Stimulated activated CD4-positive, alpha-beta T cell treated with anti-CD3 and anti-CD28 coated beads, TNF-alpha, amount 100 ng/mL, for 1 hour (primary cell): ENCODE measurements at regions not wholly inside any gene's neighbourhood (a gene's known extent, or its start where the extent isn't known, plus 50 kb on each side); places are given as distances from the start of the nearest gene placed in this dataset.
"Not testable (repeated sequence)": the region's sequence is repeated elsewhere in the genome, so short reads cannot be mapped to it uniquely, and the experiment has no call there.

Experiments
- DNase-seq, 3 donors: peaks; one replicate each; pipeline ENCODE4 v3.0.0-alpha.2; 2020; ENCODE audit warnings: low read depth in 3 of 3, low spot score in 1 of 3

GRCh38 chr2:84158605-84159004 lies 300.5 kb downstream of the SUCLG1 start:
- no peak for DNase-seq

- no peak for DNase-seq
These were observed 306.6 kb downstream of the SUCLG1 start for GRCh38 chr2:84152462-84152861.

GRCh38 chr2:84144345-84144744 lies 314.7 kb downstream of the SUCLG1 start:
- DNase-seq, result no peak

GRCh38 chr2:84137034-84137433 lies 322.0 kb downstream of the SUCLG1 start:
- no peak for DNase-seq

- DNase-seq, result no peak
These were observed 326.7 kb downstream of the SUCLG1 start for GRCh38 chr2:84132370-84132769.

- DNase-seq, result no peak
These were observed 327.7 kb downstream of the SUCLG1 start for GRCh38 chr2:84131278-84131830.

- DNase-seq, result no peak
These were observed 330.1 kb downstream of the SUCLG1 start for GRCh38 chr2:84129018-84129417.

- DNase-seq, result not testable (repeated sequence)
These were observed 331.3 kb downstream of the SUCLG1 start for GRCh38 chr2:84127812-84128211.

- no peak for DNase-seq
These were observed 332.6 kb downstream of the SUCLG1 start for GRCh38 chr2:84126530-84126929.

GRCh38 chr2:84126084-84126483 lies 333.0 kb downstream of the SUCLG1 start:
- no peak for DNase-seq

GRCh38 chr2:84116143-84116542 lies 342.9 kb downstream of the SUCLG1 start:
- DNase-seq, result no peak

GRCh38 chr2:84115173-84115857 lies 343.8 kb downstream of the SUCLG1 start:
- DNase-seq, result no peak

- DNase-seq, result not testable (repeated sequence)
These were observed 355.1 kb downstream of the SUCLG1 start for GRCh38 chr2:84103816-84104527.

- DNase-seq, result no peak
These were observed 356.8 kb downstream of the SUCLG1 start for GRCh38 chr2:84102274-84102673.

- DNase-seq, result no peak
These were observed 370.4 kb downstream of the SUCLG1 start for GRCh38 chr2:84088656-84089055.

GRCh38 chr2:84085562-84085961 lies 373.5 kb downstream of the SUCLG1 start:
- no peak for DNase-seq

- DNase-seq, result no peak
These were observed 374.2 kb downstream of the SUCLG1 start for GRCh38 chr2:84084856-84085255.

- DNase-seq, result no peak
These were observed 375.1 kb downstream of the SUCLG1 start for GRCh38 chr2:84083984-84084383.

GRCh38 chr2:84078471-84078870 lies 380.6 kb downstream of the SUCLG1 start:
- DNase-seq, result no peak

- no peak for DNase-seq
These were observed 381.6 kb downstream of the SUCLG1 start for GRCh38 chr2:84077496-84077895.

GRCh38 chr2:84071050-84071449 lies 388.0 kb downstream of the SUCLG1 start:
- DNase-seq, result no peak

GRCh38 chr2:84065857-84066256 lies 393.2 kb downstream of the SUCLG1 start:
- no peak for DNase-seq
